ENCODE measurements at regions not wholly inside any gene's neighbourhood (a gene's known extent, or its start where the extent isn't known, plus 50 kb on each side); places are given as distances from the start of the nearest gene placed in this dataset.

DNA sequence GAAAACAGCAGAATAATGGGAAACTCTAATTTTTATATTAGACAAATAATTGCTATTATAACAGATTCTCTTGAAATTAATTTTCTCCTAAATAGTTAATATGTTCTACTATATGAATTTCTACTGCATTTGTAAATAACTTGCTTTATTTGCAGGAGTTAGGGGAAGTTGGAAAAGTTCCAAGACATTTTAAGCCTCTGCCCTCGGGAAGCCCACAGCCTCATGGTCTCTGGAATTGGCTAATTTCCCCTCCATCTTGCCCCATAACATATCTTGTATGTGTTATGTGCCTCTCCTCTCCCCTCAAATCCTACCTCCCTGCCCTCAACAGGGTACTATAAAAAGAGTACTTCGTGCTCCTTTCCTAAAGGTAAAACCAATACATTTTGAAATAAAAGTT, 271.4 kb upstream of the NR5A2 start:
- DNase-seq, result no peak

DNA sequence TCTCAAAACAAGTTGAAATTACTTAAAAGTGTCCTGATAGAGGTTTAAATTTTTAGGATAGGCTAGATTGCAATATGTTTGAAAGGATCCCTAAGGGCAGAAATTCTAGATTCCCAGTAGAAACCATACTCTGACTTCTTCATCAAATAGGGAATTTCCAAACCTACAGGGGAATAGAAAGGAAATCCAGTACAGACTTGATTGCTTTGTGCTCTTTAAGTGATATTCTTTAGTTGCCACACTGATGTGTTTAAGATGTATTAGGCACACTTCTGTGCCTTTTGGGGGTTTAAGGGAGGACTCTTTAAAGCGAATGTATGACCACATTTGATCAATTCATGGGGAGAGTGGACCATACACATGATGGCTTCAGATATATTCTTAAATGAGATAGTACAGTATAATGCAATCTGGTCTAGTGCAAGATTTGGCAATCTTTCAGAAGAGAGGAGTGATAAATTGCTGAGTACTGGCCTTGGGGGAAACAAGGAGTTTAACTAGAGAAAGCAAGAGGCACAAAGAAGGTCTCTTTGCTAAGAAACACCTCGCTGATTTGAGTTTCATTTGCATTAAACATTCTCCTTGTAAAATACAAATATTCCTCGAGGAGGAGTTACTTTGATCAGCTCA, 268.8 kb upstream of the NR5A2 start:
- no peak for DNase-seq

DNA sequence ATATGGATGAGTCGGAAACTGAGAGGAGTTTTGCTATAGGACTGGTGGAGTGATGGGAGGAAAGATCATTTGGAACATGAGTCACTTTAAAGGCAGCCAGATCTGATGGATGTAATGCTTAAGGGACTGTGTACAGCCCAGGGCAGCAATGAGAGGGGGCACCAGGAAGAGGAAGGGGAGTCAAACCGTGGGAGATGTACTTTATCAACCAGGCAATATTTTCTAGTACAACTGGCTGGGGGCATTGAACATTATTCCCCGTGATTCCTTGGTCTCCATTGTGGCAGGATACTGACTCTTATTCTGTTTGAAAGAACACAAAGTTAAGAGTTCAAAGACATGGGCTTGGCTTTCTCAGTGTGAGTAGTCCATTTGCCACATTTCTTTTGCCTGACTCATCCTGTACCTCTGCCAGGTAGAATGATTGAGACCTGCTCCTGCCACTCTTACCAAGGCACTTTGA, 268.2 kb upstream of the NR5A2 start:
- no peak for DNase-seq

DNA sequence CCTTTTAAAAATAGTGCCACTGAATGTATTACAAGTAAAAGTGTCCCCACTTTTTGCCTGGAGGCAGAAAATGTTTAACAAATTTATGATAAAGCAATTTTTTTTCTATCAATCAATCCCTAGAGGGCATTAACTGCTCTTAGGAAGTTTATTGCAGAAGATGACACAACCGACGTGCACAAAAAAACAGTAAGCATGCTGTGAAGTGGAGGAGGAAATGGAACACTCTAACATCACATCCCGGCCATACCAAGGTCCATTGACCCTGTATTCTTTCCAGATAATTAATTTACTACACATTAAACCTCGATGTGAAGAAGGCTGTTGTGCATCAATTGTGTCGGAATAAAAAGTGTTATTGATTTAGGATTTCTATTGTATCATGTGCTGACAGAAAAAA, 264.9 kb upstream of the NR5A2 start:
- DNase-seq, result no peak

DNA sequence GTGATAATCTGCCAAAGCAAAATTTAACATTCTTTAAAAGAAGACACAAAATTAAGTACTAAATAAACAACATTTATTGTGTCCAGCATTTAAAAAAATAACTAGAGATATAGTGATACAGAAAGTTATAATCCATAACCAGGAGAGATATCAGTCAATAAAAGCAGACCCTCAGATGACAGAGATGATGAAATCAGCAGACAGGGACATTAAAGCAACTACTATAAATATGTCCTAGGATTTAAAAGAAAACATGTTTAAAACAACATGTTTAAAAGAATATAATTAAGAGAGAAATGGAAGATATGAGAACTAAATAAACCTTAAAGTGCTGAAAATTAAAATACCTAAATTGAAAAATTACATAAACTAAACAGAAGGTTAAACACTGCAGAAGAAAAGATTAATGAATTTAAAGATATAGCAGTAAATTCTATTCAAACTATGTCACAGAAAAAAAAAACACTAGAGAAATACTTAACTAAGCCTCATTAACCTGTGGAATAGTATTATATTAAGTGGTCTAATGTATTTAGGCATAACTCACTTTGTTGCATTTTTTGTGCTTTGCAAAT, 261.2 kb upstream of the NR5A2 start:
- no peak for DNase-seq

DNA sequence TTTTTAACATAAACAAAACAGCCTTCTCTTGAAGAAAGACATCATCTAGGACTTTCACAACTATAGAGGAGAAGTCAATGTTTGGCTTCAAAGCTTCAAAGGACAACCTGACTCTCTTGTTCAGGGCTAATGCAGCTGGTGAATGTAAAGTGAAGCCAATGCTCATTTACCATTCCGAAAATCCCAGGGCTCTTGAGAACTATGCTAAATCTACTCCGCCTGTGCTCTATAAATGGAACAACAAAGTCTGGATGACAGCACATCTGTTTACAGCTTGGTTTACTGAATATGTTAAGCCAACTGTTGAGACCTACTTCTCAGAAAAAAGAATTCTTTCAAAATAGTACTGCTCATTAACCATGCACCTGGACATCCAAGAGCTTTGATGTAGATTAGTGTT, 259.8 kb upstream of the NR5A2 start:
- no peak for DNase-seq

DNA sequence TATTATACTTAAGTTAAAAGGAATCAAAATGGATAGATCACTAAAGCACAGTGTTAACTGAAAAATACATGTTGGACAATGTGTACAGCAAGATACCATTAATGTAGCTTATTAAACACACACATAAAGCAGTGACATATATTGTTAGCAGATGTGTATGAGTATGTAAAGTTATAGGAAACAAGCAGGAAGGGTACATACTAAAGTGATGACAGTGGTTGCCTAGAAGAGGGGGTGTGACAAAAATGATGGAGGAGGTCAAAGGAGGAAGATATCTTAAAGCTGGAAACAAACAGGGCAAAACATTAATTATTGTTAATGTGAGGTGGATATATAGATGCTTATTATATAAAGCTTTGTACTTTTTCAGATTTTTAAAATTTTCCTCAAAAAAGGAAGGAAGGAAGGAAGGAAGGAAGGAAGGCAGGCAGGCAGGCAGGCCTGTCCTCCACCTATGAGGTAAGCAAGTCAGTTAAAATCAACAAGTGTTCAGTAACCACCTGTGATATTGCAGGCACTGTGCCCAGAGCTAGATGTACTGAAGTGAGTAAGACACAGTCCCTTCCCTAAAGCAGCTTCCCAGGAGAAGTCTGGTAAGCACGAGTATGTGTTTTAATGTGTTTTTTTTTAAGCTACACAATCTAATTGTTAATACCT, 252.9 kb upstream of the NR5A2 start:
- DNase-seq, result no peak

DNA sequence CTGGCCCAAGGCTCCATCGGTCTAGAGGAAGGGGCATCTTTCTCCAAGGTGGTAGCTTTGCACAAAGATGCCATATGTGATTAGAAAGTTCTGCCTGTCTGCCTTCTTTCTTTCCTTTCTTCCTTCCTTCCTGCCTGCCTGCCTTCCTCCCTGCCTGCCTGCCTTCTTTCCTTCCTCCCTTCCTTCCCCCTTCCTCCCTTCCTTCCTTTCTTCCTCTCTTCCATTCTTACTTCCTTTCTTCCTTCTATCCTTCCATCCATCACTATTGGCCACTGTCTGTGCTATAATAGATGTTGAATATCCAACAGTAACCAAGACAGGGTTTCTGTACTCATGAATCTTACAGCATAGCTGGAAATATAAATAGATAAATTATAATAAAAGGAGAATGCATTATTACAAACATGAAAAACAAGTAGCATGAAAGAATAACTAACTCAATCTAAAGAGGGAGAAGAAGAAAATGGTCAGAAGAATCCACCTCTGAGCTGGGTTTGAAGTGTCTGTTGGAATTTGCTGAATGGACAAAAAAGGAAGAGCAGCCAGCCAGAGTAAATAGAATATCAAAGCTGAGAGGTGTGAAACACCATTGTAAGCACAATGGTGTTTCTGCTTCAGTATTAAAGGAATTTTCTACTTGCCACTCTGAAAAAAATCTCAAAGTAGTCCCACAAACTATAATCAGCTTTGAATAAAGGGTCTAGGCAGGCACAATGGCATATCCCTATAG, 250.6 kb upstream of the NR5A2 start:
- DNase-seq, result no peak

DNA sequence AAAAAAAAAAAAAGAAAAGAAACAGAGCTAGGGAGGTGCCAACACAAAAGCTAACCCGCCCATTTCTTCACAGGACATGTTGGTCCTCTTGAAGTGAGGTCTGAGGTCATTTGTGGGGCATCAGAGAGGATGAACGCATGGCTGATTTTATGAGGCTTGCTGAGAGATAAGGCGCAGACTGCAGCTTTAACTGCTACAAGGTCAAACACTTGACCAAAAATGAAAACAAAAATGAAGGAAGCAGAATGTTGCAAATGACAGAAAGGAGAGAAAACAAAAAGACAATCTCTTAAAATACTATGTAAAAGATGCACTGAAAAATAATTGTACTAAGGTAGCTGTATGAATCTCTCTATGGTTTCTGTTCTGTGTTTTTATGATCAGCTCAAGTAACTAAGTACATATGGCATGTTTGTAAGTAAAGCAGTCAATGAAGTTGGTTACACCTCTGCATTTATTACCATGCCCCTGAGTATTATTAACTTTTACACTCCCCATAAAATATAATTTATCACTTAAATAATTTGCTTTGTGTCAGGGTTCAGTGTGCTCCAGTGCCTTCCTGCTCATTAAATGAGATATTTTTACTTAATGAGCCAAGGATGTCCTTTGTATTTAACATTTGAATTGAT, 249.1 kb upstream of the NR5A2 start:
- peak; percentile 9 for DNase-seq

DNA sequence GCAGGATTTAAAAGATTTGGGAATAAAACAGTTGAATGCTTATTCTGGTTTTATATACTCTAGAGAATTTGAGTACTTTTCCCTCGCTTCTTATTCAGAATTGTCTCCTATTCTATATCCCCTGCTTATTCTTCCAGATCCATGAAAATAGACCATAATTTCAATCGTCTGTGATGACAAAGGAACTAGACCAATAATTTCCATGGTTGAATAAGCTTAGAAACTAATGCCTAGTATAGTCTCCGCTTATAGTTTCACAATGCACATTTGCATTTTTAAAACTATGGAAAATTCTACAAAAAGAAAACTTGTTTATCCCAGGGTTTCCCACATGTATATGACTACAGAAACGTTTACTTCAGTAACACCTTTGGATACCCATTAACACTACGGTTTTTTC, 247.4 kb upstream of the NR5A2 start:
- DNase-seq, result no peak

DNA sequence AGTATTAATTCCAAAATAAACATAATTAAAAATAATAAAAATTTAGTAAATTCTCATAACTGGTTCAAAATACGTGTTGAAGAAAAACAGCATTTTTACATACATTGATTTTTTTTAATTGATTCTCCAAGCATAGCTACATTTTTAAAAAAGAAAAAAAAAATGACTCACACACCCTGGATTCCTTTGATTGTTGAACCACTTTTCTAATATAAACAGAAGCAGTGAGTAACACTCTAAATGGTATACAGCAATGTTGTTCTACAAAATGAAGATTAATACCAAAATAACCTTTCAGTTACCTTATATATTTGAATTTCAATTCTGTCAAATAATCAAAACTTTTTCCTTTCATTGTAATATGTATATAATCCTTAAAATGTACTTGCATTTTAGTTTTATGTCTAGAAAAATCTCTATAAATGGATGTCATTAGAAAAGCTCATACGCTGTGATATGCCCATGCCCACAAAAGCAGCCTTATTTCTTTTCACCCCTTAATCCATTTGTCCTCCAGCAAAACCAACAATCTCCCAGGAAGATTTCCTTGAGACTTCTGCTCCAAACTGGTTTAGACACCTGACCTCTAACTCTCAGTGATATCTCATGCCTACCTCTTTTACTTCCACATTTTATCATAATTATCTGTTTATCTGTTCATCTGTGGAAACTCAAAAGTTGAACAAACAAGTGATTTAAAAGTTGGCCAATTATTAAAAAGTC, 246.4 kb upstream of the NR5A2 start:
- DNase-seq, result no peak

DNA sequence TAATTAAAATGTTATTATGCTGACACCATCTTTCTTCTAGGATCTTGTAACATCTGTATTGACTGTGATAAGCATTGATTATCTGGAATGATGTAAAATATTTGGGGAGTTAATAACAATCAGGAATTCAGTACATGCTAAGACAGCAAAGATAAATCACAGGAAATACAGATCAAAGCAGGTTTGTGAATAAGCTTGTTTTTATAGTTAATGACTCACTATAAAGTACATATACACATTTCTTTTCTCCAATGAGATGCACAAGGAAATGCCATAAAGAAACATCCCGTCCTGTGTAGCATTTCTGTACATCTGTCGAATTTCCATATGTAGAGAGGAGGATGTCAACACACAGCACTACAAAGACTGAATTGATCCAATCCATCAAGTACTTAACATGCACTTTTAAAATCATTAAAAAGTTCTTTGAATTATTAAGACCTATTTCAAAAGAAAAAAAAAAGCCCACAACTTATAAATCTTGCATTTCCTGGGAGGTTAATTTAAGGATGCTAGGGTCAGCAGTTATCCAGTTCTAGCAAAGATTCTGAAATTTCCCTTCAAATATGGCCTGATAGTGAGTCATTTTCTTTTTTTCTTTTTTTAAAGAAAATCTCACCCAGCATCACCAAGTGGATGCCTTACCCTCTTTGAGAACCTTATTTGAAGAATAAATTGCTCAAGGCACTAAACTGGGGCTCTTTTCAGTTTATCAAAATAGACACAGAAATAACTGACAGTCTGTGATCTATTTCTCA, 243.2 kb upstream of the NR5A2 start:
- no peak for DNase-seq

DNA sequence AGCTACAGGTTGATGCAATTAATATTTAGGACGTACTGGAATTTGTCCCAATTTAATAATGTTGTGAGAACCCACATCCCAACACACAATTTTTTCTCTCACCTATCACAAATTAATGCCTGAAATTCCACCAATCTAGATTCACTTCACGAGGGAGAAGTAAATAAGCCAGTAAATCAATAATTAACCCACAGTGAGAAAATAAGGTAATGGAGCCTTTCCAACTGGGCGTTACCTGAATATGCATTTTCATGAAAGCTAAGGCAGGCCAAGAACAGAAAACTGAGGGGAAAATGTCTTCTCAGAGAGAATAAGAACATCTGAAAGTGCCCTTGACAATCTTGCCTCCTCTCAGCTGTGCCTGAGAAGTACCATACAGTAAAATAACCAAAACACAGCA, 240.8 kb upstream of the NR5A2 start:
- DNase-seq, result no peak

DNA sequence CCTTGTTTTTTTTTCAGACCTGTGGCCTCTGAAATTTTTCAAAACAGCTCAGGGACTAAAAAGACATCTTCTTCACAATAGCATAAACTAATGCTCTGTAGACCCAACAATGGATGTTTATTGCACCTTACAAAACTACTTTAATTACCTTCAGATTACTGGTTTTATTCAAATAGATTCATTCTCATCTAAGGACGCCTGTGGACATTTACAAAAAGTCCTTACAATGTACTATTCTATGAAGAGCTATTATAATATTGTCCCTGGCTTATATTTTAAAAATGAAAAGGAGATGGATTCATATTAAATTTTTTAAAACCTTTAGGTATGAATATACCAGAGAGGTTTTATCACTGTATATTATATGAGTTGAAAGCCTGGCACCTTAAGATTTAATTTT, 238.4 kb upstream of the NR5A2 start:
- no peak for DNase-seq

DNA sequence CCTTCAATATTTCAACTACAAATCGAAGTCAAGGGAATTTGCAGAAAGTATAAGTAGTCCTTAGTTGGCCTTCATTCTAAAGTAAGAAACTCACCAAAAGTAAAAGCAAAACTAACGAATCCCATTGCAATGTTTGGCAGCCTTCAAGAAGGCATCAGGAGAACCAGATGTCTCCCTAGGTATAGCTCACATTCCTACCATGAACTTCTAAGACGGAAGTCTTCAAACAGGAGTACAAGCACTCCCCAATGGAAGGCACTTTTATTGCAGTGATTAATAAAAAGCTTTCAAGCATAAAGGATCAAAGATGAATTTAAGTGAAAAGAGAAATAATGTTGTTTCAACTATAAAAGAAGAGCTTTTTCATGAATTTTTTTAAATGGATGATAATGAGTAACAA, 236.0 kb upstream of the NR5A2 start:
- no peak for DNase-seq

DNA sequence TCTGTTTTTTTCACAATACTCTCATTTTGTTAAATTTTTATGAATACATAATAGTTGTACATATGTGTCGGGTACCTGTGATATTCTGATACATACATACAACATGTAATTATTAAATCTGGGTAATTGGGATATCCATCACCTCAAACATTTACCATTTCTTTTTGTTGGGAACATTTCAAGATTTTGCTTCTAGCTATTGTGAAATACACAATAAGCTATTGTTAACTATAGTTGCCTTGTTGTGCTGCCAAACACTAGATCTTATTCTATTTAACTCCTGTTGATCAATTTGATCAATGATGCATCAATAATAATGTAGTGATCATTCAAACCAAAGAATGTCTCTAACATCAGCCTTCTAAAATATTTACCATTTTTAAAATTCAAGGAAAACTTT, 234.6 kb upstream of the NR5A2 start:
- no peak for DNase-seq

DNA sequence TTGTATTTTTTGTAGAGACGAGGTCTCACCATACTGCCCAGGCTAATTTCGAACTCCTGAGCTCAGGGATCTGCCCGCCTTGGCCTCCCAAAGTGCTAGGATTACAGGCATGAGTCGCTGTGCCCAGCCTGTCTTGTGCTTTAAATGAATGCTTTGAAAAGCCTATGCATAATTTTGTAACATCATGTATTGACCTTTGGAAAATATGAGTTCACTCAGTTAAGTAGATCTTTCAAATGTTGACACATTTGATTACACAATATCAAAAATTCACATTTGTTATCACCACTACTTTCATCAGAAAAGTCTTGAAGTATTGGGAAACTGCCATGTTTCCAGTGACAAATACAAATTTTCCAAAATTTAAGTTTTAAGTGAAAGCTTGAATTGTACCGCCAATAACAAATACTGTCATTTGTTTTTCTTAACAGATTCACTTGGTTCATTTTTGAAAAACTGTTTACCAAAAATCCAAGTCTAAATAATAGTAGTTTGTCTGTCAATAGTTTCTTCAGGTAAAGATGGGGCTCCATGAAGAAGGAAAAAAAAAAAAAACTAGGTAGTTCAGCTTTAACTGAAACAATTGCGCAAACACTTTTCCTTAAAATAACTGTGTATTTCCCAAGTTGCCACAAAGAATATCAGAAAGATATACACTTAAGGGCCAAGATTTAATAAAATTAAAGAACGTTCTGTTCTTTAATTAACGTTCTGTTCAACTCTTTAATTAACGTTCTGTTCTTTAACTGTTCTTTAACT, 233.2 kb upstream of the NR5A2 start:
- DNase-seq, result no peak

DNA sequence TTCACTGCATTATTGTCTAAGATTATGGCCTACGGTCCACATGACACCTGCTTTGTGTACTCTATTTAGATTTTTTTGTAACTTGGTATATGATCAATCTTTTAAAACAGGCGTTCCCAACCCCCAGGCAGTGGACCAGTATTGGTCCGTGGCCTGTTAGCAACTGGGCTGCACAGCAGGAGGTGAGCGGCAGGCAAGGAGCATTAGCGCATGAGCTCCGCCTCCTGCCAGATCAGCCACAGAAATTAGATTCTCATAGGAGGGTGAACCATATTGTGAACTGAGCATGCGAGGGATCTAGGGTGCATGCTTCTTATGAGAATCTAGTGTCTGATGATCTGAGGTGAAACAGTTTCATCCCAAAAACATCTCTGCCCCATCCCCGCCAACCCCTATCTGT, 228.4 kb upstream of the NR5A2 start:
- no peak for DNase-seq

DNA sequence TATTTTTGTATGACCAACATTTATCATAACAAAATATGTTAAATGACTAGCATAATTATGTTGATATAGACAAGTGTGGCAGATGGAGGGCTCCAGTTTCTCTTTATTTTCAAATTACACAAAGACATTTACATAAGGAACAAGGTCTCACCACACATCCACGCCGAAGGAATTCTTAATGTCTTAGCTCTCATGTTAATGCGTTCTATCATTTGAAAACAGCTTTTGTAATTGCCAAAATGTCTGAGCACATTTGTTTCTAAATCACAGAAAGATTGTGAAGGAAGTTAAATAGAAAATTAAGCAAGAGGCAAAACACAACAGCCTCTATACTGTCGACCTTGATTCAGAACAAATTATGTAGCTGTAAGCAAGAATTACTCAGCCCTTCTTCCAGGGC, 223.0 kb upstream of the NR5A2 start:
- no peak for DNase-seq

DNA sequence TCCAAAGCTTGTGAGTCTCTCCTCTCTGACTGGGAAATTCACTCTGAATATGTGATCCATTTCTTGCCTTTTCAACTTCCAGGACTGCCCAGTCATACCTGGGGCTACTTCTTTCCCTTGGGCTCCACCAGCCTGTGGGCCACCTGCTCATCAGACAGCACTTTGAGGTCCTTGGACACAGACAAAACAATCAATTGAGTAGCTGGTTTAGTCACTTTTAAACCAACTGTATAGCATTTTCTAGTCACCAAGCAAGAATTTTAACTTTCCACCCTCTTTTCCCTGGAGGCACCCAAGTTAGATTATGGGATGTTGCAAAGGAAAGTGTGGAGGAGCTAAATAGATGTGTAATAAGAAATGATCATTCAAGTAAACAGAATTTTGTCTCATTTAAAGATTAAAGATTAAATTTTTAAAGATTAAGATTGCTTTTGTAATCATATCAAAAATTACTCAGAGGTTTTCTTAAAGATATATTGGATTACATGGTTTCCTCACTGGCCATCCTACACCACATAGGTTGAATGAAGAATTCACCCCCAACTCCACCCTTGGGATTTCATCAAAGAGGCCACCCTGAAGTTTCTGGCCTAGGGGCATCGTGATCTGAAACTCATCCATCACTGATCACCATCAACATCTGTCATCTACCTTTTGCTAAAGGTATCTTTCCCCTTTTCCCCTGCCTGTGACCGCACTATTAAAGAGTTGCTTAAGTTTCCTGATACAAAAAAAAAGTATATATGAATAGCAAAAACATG, 219.2 kb upstream of the NR5A2 start:
- no peak for DNase-seq
